Mammary epithelial cell (primary cell): ENCODE measurements at regions not wholly inside any gene's neighbourhood (a gene's known extent, or its start where the extent isn't known, plus 50 kb on each side); places are given as distances from the start of the nearest gene placed in this dataset.

ENCODE experiments used
- CTCF ChIP-seq, 2 donors: IDR thresholded peaks in 1 of 2; conservative IDR thresholded peaks in 1 of 2; 2 replicates each; pipeline ENCODE4 v1.5.1; 2011 to 2012; ENCODE audit warnings: inconsistent platforms in 2 of 2, low read length in 2 of 2, mild to moderate bottlenecking in 2 of 2, control low read depth in 1 of 2, low read depth in 1 of 2; ENCODE audit not compliant: insufficient read depth in 1 of 2; ENCODE audit errors: extremely low read depth in 1 of 2
- EZH2 ChIP-seq: IDR thresholded peaks from 2 replicates; pipeline ENCODE4 v1.6.1; 2012; ENCODE audit warnings: low read length, inconsistent platforms, borderline replicate concordance

GRCh38 chr1:112265931-112266330, 130.1 kb upstream of the CTTNBP2NL start:
- no peak for TF ChIP-seq CTCF (conservative IDR thresholded peaks at IDR 0.05 in 1 of 2, IDR thresholded peaks at IDR 0.05 in 1 of 2; ENCODE audit: extremely low read depth in 1 of 2, insufficient read depth in 1 of 2, low read depth in 1 of 2, low read length in 2 of 2)
- no peak for TF ChIP-seq EZH2
